Mesenchymal stem cell (in vitro differentiated cells and primary cell): ENCODE measurements at regions not wholly inside any gene's neighbourhood (a gene's known extent, or its start where the extent isn't known, plus 50 kb on each side); places are given as distances from the start of the nearest gene placed in this dataset.

Experiments
- DNase-seq: peaks from one replicate; pipeline ENCODE4 v3.0.0-alpha.2; 2013
- H2AFZ ChIP-seq: one replicate; pipeline ENCODE4 v1.6.1; 2013; ENCODE audit warnings: low read depth, mild to moderate bottlenecking, control low read depth, inconsistent platforms, low read length, moderate library complexity
- H2AK5ac ChIP-seq: 2 replicates; pipeline ENCODE4 v1.6.1; 2013; ENCODE audit warnings: low read length, moderate library complexity, mild to moderate bottlenecking, inconsistent platforms; ENCODE audit not compliant: severe bottlenecking
- H2BK120ac ChIP-seq: one replicate; pipeline ENCODE4 v1.6.1; 2013; ENCODE audit warnings: low read depth, mild to moderate bottlenecking, inconsistent platforms, low read length, moderate library complexity
- H2BK12ac ChIP-seq, 2 experiments: one replicate each; pipeline ENCODE4 v1.6.1; 2013; ENCODE audit warnings: inconsistent platforms in 2 of 2, low read length in 2 of 2, mild to moderate bottlenecking in 2 of 2, moderate library complexity in 2 of 2, control low read depth in 1 of 2
- H2BK15ac ChIP-seq: one replicate; pipeline ENCODE4 v1.6.1; 2013; ENCODE audit warnings: mild to moderate bottlenecking, low read depth, inconsistent platforms; ENCODE audit not compliant: poor library complexity, severe bottlenecking
- H2BK5ac ChIP-seq: 2 replicates; pipeline ENCODE4 v1.6.1; 2013; ENCODE audit warnings: low read depth, mild to moderate bottlenecking, low read length, control low read depth, inconsistent platforms; ENCODE audit not compliant: poor library complexity, severe bottlenecking
- H3K14ac ChIP-seq, 2 experiments: one replicate each; pipeline ENCODE4 v1.6.1; 2013; ENCODE audit warnings: inconsistent platforms in 2 of 2, low read length in 2 of 2, control low read depth in 1 of 2, mild to moderate bottlenecking in 1 of 2, moderate library complexity in 1 of 2
- H3K18ac ChIP-seq, 2 experiments: one replicate each; pipeline ENCODE4 v1.6.1; 2013; ENCODE audit warnings: inconsistent platforms in 2 of 2, low read length in 2 of 2, control low read depth in 1 of 2, low read depth in 1 of 2, mild to moderate bottlenecking in 1 of 2
- H3K23ac ChIP-seq, 2 experiments: one replicate each; pipeline ENCODE4 v1.6.1; 2013; ENCODE audit warnings: inconsistent platforms in 2 of 2, low read length in 2 of 2, mild to moderate bottlenecking in 2 of 2, moderate library complexity in 2 of 2, control low read depth in 1 of 2
- H3K27ac ChIP-seq: 2 replicates; pipeline ENCODE4 v1.5.1; 2013; ENCODE audit warnings: mild to moderate bottlenecking, moderate library complexity, low read length, control low read depth, inconsistent platforms; ENCODE audit not compliant: poor library complexity, severe bottlenecking
- H3K27me3 ChIP-seq, 2 experiments: 2 replicates each; pipeline versions ENCODE4 v1.6.1 to v1.7.0; 2013; ENCODE audit warnings: low read length in 2 of 2, mild to moderate bottlenecking in 2 of 2, moderate library complexity in 2 of 2, control low read depth in 1 of 2, inconsistent platforms in 1 of 2; ENCODE audit not compliant: control insufficient read depth in 1 of 2, insufficient read depth in 1 of 2
- H3K36me3 ChIP-seq, 2 experiments: 2 replicates each; pipeline versions ENCODE4 v1.6.1 to v1.7.0; 2013; ENCODE audit warnings: low read length in 2 of 2, control low read depth in 1 of 2, inconsistent platforms in 1 of 2, low read depth in 1 of 2, mild to moderate bottlenecking in 1 of 2; ENCODE audit not compliant: insufficient read depth in 2 of 2, control insufficient read depth in 1 of 2
- H3K4ac ChIP-seq, 2 experiments: one replicate each; pipeline ENCODE4 v1.6.1; 2013; ENCODE audit warnings: inconsistent platforms in 2 of 2, low read length in 2 of 2, mild to moderate bottlenecking in 2 of 2, moderate library complexity in 2 of 2, control low read depth in 1 of 2, low read depth in 1 of 2
- H3K4me1 ChIP-seq: 2 replicates; pipeline ENCODE4 v1.6.1; 2013; ENCODE audit warnings: low read depth, low read length, control low read depth; ENCODE audit not compliant: control insufficient read depth, insufficient read depth
- H3K4me2 ChIP-seq: 2 replicates; pipeline ENCODE4 v1.6.1; 2013; ENCODE audit warnings: low read length, mild to moderate bottlenecking, inconsistent platforms; ENCODE audit not compliant: poor library complexity, severe bottlenecking
- H3K4me3 ChIP-seq, 2 experiments: 2 replicates each; pipeline versions ENCODE4 v1.5.1 to v1.7.0; 2013; ENCODE audit warnings: low read length in 2 of 2, mild to moderate bottlenecking in 2 of 2, control low read depth in 1 of 2, low read depth in 1 of 2; ENCODE audit not compliant: insufficient read depth in 1 of 2
- H3K79me1 ChIP-seq: replicated peaks from 2 replicates; pipeline ENCODE4 v1.6.1; 2013; ENCODE audit warnings: mild to moderate bottlenecking, control low read depth, low read length, inconsistent platforms; ENCODE audit not compliant: poor library complexity, severe bottlenecking
- H3K9ac ChIP-seq: 2 replicates; pipeline ENCODE4 v1.7.0; 2013; ENCODE audit warnings: mild to moderate bottlenecking, low read length, moderate library complexity
- H3K9me3 ChIP-seq: 2 replicates; pipeline ENCODE4 v1.7.0; 2013; ENCODE audit warnings: mild to moderate bottlenecking, low read length; ENCODE audit not compliant: control insufficient read depth
- H4K8ac ChIP-seq: one replicate; pipeline ENCODE4 v1.6.1; 2013; ENCODE audit warnings: inconsistent platforms, mild to moderate bottlenecking, low read length, moderate library complexity
- H4K91ac ChIP-seq: one replicate; pipeline ENCODE4 v1.6.1; 2013; ENCODE audit warnings: mild to moderate bottlenecking, low read length, inconsistent platforms
- WGBS: methylation state at CpG from one replicate; pipeline ENCODE4 v1.1.7; 2013; ENCODE audit warnings: mixed read lengths; 5-methylcytosine and 5-hydroxymethylcytosine counted together

DNA sequence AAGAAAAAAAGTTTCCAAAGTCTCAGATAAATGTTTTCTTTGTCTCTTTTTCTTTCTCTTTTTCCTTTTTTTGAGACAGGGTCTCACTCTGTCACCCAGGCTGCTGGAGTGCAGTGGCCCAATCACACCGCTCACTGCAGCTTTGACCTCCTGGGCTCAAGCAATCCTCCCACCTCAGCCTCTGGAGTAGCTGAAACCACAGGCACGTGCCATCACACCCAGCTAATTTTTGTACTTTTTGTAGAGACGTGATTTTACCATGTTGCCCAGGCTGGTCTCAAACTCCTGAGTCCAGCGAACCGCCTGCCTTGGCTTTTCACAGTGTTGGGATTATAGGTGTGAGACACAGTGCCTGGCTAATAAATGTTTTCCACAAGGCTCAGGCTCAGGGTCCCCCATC lies 53.3 kb upstream of the KSR1 start:
- H3K4me1 ChIP-seq: peaks cover 2% of the 10 kb centered on the region
- no peak overlapping the region for H2BK12ac ChIP-seq
- no peak overlapping the region for H3K14ac ChIP-seq
- no peak overlapping the region for H3K4me2 ChIP-seq
- H4K91ac ChIP-seq: no peak overlapping the region
- no peak overlapping the region for H4K8ac ChIP-seq
- no peaks in the 10 kb centered on the region for H3K79me1 ChIP-seq
- H3K27ac ChIP-seq: no peak overlapping the region
- H3K9me3 ChIP-seq: no peaks in the 10 kb centered on the region
- H2BK15ac ChIP-seq: no peak overlapping the region
- H3K4me3 ChIP-seq: no peak overlapping the region
- no peak overlapping the region for H2BK120ac ChIP-seq
- H3K18ac ChIP-seq: no peak overlapping the region
- H3K36me3 ChIP-seq: no peaks in the 10 kb centered on the region
- H2BK5ac ChIP-seq: no peak overlapping the region
- no peak overlapping the region for H3K23ac ChIP-seq
- H2AFZ ChIP-seq: no peak overlapping the region
- no peak overlapping the region for H2AK5ac ChIP-seq
- no peak for DNase-seq
- WGBS: 68% methylated on average over 5 of the region's 5 CpGs
- no peak overlapping the region for H3K9ac ChIP-seq
- H3K27me3 ChIP-seq: peaks cover 0 to 2% of the 10 kb centered on the region in 2 experiments
- H3K4ac ChIP-seq: no peak overlapping the region

DNA sequence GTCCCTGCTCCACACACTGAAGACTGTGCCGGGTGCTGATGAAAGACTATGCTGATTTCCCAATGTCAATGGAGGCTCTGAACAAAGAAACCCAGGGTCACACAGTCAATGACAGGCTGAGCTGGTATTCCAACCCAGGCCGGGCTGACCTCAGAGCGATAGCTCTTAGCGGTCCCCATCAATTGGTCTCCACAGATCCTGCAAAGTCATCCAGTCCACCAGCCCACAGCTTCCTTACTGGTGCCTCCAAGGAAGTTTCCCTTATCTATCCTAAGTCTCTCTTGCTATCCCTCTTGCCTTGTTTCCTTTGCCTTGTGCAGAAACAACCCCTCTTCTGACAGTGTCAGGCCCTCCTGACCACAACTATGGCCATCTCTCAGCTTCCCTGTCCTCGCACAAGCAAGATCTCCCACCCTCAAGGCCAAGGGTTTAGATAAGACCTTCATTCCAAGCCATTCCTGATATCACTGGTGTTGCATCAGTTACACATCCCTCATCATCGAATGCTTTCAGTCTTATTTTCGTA lies 52.7 kb upstream of the KSR1 start:
- no peak for DNase-seq
- H3K4me1 ChIP-seq: peaks cover 7% of the 10 kb centered on the region
- H3K14ac ChIP-seq: no peak overlapping the region

DNA sequence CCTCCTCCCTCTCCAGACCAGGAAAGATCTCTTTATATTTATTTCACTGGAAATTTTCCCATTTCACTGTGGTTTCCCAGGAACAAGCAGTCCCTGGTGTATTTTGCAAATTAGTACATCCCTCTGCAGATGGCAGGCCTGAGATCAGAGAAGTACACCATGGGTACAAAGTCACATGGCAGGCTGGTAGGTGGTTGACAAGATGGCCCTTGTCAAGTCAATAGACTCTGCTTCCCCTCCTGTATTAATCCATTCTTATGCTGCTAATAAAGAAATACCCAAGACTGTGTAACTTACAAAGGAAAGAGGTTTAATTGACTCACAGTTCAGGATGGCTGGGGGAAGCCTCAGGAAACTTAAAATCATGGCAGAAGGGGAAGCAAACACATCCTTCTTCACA lies 51.6 kb upstream of the KSR1 start:
- H2BK120ac ChIP-seq: no peak overlapping the region
- H3K4ac ChIP-seq: no peak overlapping the region
- H3K79me1 ChIP-seq: no peaks in the 10 kb centered on the region
- no peak overlapping the region for H3K18ac ChIP-seq
- peaks cover 12% of the 10 kb centered on the region for H3K4me1 ChIP-seq
- no peak overlapping the region for H4K8ac ChIP-seq
- no peak overlapping the region for H2BK15ac ChIP-seq
- no peak overlapping the region for H3K4me2 ChIP-seq
- H3K27ac ChIP-seq: no peak overlapping the region
- no peak overlapping the region for H4K91ac ChIP-seq
- DNase-seq: no peak
- no peak overlapping the region for H2BK12ac ChIP-seq
- no peak overlapping the region for H3K14ac ChIP-seq
- H2BK5ac ChIP-seq: no peak overlapping the region
- H3K23ac ChIP-seq: no peak overlapping the region
- H3K27me3 ChIP-seq: no peaks in the 10 kb centered on the region
- no peak overlapping the region for H3K9ac ChIP-seq
- H2AFZ ChIP-seq: no peak overlapping the region
- H3K36me3 ChIP-seq: no peaks in the 10 kb centered on the region
- H2AK5ac ChIP-seq: no peak overlapping the region
- H3K9me3 ChIP-seq: no peaks in the 10 kb centered on the region
- no peak overlapping the region for H3K4me3 ChIP-seq

More for the DNA sequence above, 52.7 kb upstream of the KSR1 start:
- Histone ChIP-seq H3K27ac (no peak overlapping the region), H3K36me3 (no peaks in the 10 kb centered on the region), H2BK15ac (no peak overlapping the region), H3K79me1 (no peaks in the 10 kb centered on the region), H3K27me3 (no peaks in the 10 kb centered on the region), H4K91ac (no peak overlapping the region), H3K9ac (no peak overlapping the region), H2AK5ac (no peak overlapping the region), H3K4ac (no peak overlapping the region), H3K23ac (no peak overlapping the region), H3K18ac (no peak overlapping the region), H2BK12ac (no peak overlapping the region), H2AFZ (no peak overlapping the region), H4K8ac (no peak overlapping the region), H3K4me3 (no peak overlapping the region), H2BK5ac (no peak overlapping the region), H3K4me2 (no peak overlapping the region), H3K9me3 (no peaks in the 10 kb centered on the region), H2BK120ac (no peak overlapping the region)
- 90% methylated on average over 7 of the region's 7 CpGs for WGBS
